Uterus (tissue), 2 donors: ENCODE measurements at regions not wholly inside any gene's neighbourhood (a gene's known extent, or its start where the extent isn't known, plus 50 kb on each side); places are given as distances from the start of the nearest gene placed in this dataset.

Source experiments
- POLR2A ChIP-seq, 2 donors: fragments of 450-650 bp; IDR thresholded peaks; one replicate each; pipeline ENCODE4 v1.6.1; 2016; ENCODE audit warnings: antibody characterized with exemption in 2 of 2, mild to moderate bottlenecking in 1 of 2, moderate library complexity in 1 of 2
- TF ChIP-seq, protein P1 (sequence below), 4 experiments: fragments of 200-600 bp in 2 of 4; fragments of 450-650 bp in 2 of 4; sonication (generic) in 2 of 4; IDR thresholded peaks; one replicate each; pipeline ENCODE4 v1.5.1; 2016 to 2019; ENCODE audit warnings: antibody characterized with exemption in 4 of 4, mild to moderate bottlenecking in 2 of 4, moderate library complexity in 1 of 4

DNA sequence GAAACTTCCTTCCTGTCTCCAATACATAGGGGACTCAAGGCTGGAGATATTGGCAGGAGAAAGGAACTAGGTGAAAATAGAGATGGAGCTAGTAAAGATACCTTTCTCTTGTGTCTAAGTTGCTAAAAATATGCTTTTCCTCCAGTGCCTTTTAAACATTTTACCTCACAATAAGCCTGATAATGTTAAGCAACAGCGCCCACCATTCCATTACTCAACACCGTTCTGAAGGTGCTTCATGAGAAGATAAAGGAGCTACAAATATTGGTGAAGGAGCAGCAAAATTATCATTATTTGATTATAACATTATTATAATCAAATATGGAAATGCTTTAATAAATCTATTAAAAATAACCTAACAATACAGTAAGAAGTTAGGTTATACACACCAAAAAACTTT lies 83.6 kb upstream of the BARX2 start:
- TF ChIP-seq POLR2A (IDR thresholded peaks at IDR 0.05): no peak
- TF ChIP-seq, protein P1, sequence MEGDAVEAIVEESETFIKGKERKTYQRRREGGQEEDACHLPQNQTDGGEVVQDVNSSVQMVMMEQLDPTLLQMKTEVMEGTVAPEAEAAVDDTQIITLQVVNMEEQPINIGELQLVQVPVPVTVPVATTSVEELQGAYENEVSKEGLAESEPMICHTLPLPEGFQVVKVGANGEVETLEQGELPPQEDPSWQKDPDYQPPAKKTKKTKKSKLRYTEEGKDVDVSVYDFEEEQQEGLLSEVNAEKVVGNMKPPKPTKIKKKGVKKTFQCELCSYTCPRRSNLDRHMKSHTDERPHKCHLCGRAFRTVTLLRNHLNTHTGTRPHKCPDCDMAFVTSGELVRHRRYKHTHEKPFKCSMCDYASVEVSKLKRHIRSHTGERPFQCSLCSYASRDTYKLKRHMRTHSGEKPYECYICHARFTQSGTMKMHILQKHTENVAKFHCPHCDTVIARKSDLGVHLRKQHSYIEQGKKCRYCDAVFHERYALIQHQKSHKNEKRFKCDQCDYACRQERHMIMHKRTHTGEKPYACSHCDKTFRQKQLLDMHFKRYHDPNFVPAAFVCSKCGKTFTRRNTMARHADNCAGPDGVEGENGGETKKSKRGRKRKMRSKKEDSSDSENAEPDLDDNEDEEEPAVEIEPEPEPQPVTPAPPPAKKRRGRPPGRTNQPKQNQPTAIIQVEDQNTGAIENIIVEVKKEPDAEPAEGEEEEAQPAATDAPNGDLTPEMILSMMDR (IDR thresholded peaks at IDR 0.05): no peak
